Neural progenitor cell (in vitro differentiated cells): ENCODE measurements at regions not wholly inside any gene's neighbourhood (a gene's known extent, or its start where the extent isn't known, plus 50 kb on each side); places are given as distances from the start of the nearest gene placed in this dataset.

Experiments
- DNase-seq: peaks from one replicate; pipeline ENCODE4 v3.0.0-alpha.2; 2016; ENCODE audit warnings: low spot score
- H2AFZ ChIP-seq: fragments of 200-600 bp; sonication (generic); replicated peaks from 2 replicates; pipeline ENCODE4 v1.6.1; 2016; ENCODE audit warnings: antibody characterized with exemption
- H3F3A ChIP-seq: fragments of 200-600 bp; sonication (generic); 2 replicates; pipeline ENCODE4 v1.6.1; 2016; ENCODE audit warnings: antibody characterized with exemption, low read depth
- H3K27ac ChIP-seq: fragments of 200-600 bp; sonication (generic); 2 replicates; pipeline ENCODE4 v1.5.1; 2016; ENCODE audit warnings: mild to moderate bottlenecking
- H3K27me3 ChIP-seq: fragments of 200-600 bp; sonication (generic); 2 replicates; pipeline ENCODE4 v1.6.1; 2016; ENCODE audit warnings: mild to moderate bottlenecking, moderate library complexity
- H3K36me3 ChIP-seq: fragments of 200-600 bp; sonication (generic); 2 replicates; pipeline ENCODE4 v1.5.1; 2016
- H3K4me1 ChIP-seq: fragments of 200-600 bp; sonication (generic); 2 replicates; pipeline ENCODE4 v1.6.1; 2016; ENCODE audit warnings: mixed run types
- H3K4me2 ChIP-seq: fragments of 200-600 bp; sonication (generic); 2 replicates; pipeline ENCODE4 v1.6.1; 2016
- H3K4me3 ChIP-seq: fragments of 200-600 bp; sonication (generic); 2 replicates; pipeline ENCODE4 v1.5.1; 2016
- H3K79me2 ChIP-seq: fragments of 200-600 bp; sonication (generic); 2 replicates; pipeline ENCODE4 v1.6.1; 2016; ENCODE audit warnings: low read depth
- H3K9ac ChIP-seq: fragments of 200-600 bp; sonication (generic); 2 replicates; pipeline ENCODE4 v1.6.1; 2016
- H3K9me3 ChIP-seq: fragments of 200-600 bp; sonication (generic); 2 replicates; pipeline ENCODE4 v1.5.1; 2016; ENCODE audit warnings: low read depth
- H4K20me1 ChIP-seq: fragments of 200-600 bp; sonication (generic); 2 replicates; pipeline ENCODE4 v1.6.1; 2016; ENCODE audit warnings: low read depth
- H3K27ac Mint-ChIP-seq: 3 replicates; pipeline ENCODE4 v1.8.0; 2021; ENCODE audit warnings: mixed read lengths
- H3K27me3 Mint-ChIP-seq: 2 replicates; pipeline ENCODE4 v1.8.0; 2022; ENCODE audit warnings: low read depth, mild to moderate bottlenecking, inconsistent platforms, moderate library complexity, mixed read lengths; ENCODE audit not compliant: insufficient read depth
- H3K36me3 Mint-ChIP-seq: 3 replicates; pipeline ENCODE4 v1.8.0; 2021; ENCODE audit warnings: mixed read lengths
- H3K4me1 Mint-ChIP-seq: 3 replicates; pipeline ENCODE4 v1.8.0; 2021; ENCODE audit warnings: mixed read lengths
- H3K4me3 Mint-ChIP-seq: 3 replicates; pipeline ENCODE4 v1.8.0; 2021; ENCODE audit warnings: mild to moderate bottlenecking, moderate library complexity, mixed read lengths
- H3K9me3 Mint-ChIP-seq: 3 replicates; pipeline ENCODE4 v1.8.0; 2020; ENCODE audit warnings: mixed read lengths
- EZH2 ChIP-seq: fragments of 200-600 bp; sonication (generic); IDR thresholded peaks from 2 replicates; pipeline ENCODE4 v1.6.1; 2017; ENCODE audit warnings: antibody characterized with exemption, mild to moderate bottlenecking, moderate library complexity
- EZH2phosphoT487 ChIP-seq: fragments of 200-600 bp; sonication (generic); IDR thresholded peaks from 2 replicates; pipeline ENCODE4 v1.6.1; 2017; ENCODE audit warnings: antibody characterized with exemption
- TF ChIP-seq, protein P1 (sequence below): fragments of 200-600 bp; sonication (generic); IDR thresholded peaks from 2 replicates; pipeline ENCODE4 v1.5.1; 2017; ENCODE audit warnings: antibody characterized with exemption, mild to moderate bottlenecking

DNA sequence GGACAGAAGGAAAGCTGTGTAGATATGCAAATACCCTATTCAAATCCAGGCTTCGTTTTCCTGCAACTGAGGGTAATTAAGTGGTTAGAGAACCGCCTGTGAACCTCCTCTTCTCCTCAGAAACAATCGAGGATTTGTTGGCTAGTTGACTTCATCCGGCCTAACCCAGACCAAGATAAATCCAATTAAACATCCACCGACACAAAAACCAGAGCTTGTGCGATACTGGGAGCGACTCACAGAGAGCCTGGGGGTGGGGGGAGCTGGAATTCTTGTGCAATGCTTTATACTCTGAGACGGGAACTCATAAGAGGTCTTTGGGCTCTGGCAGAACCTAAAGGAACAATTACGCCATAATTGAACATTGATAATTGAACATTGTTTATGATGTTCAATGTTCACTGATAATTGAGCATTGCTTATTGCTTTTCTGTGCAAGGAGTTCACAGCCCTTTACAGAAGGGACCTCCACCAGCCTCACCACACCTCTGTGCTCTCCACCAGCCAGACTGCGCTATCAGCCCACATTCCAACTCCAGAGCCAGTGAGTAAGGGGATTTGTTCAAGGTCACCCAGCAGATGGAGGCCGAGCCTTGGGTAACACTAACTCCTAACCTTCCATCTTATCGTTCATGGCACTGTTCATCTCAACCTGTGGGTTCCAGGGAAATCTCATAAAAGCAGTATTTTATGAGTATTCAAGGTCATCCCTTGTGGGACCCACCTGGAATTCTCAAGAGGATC lies 429.6 kb upstream of the JARID2 start:
- Histone ChIP-seq H3K27ac (no peak overlapping the region), H3K4me3 (no peak overlapping the region), H3K9me3 (no peaks in the 10 kb centered on the region), H3K36me3 (no peaks in the 10 kb centered on the region), H4K20me1 (peaks cover 9% of the 10 kb centered on the region), H2AFZ (no peak overlapping the region), H3K9ac (no peak overlapping the region), H3K79me2 (no peaks in the 10 kb centered on the region), H3K27me3 (peaks cover 45% of the 10 kb centered on the region), H3K4me1 (peaks cover 22% of the 10 kb centered on the region), H3F3A (peaks cover 21% of the 10 kb centered on the region), H3K4me2 (peak overlapping the region; percentile 67)
- Mint-ChIP-seq H3K27ac (peak overlapping the region; percentile 8), H3K36me3 (peaks cover 2% of the 10 kb centered on the region), H3K9me3 (peaks cover 5% of the 10 kb centered on the region), H3K27me3 (peaks cover 12% of the 10 kb centered on the region), H3K4me3 (peak overlapping the region; percentile 61), H3K4me1 (peaks cover 33% of the 10 kb centered on the region)
- no peak for TF ChIP-seq EZH2
- peak; percentile 93 for TF ChIP-seq EZH2phosphoT487
- peak; percentile 89 for DNase-seq

DNA sequence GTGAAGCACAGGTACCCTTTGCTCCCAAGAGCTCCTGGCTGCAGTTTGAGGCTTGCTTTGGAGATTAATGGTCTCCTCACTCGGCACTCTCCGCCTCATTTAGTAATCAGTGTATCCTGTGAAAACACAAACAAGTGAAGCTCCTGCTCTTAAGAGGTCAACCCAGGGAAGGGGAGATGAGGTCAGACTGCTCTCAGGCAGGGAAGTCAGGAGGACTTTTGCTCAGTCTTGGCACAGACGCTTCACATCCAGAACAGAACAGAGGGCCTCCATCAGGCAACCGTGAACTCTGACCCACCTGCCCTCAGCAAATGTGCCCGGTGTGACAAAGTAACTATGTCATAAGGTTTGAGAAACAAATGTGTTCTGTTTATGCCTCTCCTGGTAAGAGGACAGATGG lies 428.8 kb upstream of the JARID2 start:
- Histone ChIP-seq H3K4me1 (peaks cover 27% of the 10 kb centered on the region), H3K27ac (no peak overlapping the region), H3K79me2 (no peaks in the 10 kb centered on the region), H3K36me3 (no peaks in the 10 kb centered on the region), H3K9me3 (no peaks in the 10 kb centered on the region), H3K9ac (no peak overlapping the region), H2AFZ (no peak overlapping the region), H4K20me1 (peaks cover 9% of the 10 kb centered on the region), H3K4me3 (no peak overlapping the region), H3K27me3 (peaks cover 45% of the 10 kb centered on the region), H3F3A (peaks cover 26% of the 10 kb centered on the region), H3K4me2 (no peak overlapping the region)
- Mint-ChIP-seq H3K4me1 (peaks cover 39% of the 10 kb centered on the region), H3K9me3 (peaks cover 5% of the 10 kb centered on the region), H3K36me3 (peaks cover 2% of the 10 kb centered on the region), H3K27ac (no peak overlapping the region), H3K4me3 (no peak overlapping the region), H3K27me3 (peaks cover 15% of the 10 kb centered on the region)
- TF ChIP-seq, protein P1, sequence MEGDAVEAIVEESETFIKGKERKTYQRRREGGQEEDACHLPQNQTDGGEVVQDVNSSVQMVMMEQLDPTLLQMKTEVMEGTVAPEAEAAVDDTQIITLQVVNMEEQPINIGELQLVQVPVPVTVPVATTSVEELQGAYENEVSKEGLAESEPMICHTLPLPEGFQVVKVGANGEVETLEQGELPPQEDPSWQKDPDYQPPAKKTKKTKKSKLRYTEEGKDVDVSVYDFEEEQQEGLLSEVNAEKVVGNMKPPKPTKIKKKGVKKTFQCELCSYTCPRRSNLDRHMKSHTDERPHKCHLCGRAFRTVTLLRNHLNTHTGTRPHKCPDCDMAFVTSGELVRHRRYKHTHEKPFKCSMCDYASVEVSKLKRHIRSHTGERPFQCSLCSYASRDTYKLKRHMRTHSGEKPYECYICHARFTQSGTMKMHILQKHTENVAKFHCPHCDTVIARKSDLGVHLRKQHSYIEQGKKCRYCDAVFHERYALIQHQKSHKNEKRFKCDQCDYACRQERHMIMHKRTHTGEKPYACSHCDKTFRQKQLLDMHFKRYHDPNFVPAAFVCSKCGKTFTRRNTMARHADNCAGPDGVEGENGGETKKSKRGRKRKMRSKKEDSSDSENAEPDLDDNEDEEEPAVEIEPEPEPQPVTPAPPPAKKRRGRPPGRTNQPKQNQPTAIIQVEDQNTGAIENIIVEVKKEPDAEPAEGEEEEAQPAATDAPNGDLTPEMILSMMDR, result no peak
- no peak for TF ChIP-seq EZH2phosphoT487
- TF ChIP-seq EZH2, result no peak
- no peak for DNase-seq

DNA sequence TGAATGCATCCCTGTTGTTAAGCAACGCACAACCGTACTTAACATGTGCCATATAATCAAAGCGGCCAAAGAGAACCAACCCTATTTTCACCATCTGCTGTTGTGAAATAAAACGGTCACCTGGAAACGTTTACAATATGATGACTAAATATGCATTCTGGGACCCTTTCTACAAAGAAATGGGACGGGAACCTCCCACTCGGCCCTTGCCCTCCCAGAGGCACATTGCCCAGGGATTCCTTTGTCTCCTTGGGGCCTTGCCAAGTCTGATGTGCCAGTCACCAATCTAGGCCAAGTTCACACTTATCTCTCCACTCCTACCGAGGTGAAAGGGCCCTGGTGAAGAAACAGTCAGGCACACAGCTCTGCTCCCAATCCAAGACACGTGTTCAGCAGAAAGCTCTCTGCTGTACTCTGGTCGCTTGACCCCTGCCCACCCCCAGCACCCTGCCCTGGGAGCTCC lies 427.4 kb upstream of the JARID2 start:
- peaks cover 43% of the 10 kb centered on the region for H3K27me3 ChIP-seq
- H3F3A ChIP-seq, result peaks cover 26% of the 10 kb centered on the region
- H2AFZ ChIP-seq, result no peak overlapping the region
- H4K20me1 ChIP-seq, result peaks cover 9% of the 10 kb centered on the region
- no peaks in the 10 kb centered on the region for H3K79me2 ChIP-seq
- H3K4me2 ChIP-seq, result no peak overlapping the region
- DNase-seq, result no peak
- H3K4me3 ChIP-seq, result no peak overlapping the region
- TF ChIP-seq, protein P1, result no peak
- TF ChIP-seq EZH2phosphoT487 (no peak), EZH2 (no peak)
- peaks cover 2% of the 10 kb centered on the region for H3K36me3 Mint-ChIP-seq
- H3K27me3 Mint-ChIP-seq, result peaks cover 19% of the 10 kb centered on the region
- H3K9ac ChIP-seq, result no peak overlapping the region
- peaks cover 46% of the 10 kb centered on the region for H3K4me1 Mint-ChIP-seq
- peaks cover 27% of the 10 kb centered on the region for H3K4me1 ChIP-seq
- H3K4me3 Mint-ChIP-seq, result no peak overlapping the region
- no peaks in the 10 kb centered on the region for H3K9me3 ChIP-seq
- H3K9me3 Mint-ChIP-seq, result peaks cover 5% of the 10 kb centered on the region
- H3K36me3 ChIP-seq, result no peaks in the 10 kb centered on the region
- H3K27ac Mint-ChIP-seq, result peak overlapping the region; percentile 26
- H3K27ac ChIP-seq, result no peak overlapping the region

DNA sequence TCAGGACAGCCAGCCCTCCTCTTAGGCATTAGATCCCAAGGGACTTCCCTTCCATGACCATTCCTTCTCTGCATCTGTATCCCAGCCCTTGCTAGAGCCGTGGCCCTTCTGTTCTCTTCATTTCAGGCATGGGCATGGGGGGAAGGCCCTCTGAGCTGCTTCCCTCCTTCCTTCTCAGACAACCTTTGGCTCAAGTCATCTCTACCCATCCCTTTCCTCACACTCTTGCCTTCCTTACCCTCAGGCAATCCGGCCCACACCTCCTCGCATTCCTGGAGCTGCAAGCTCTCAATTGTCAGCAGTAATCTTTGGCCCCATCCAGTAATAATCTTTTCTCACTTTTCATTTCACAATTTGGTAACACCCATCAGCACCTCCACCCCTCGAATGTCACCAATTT lies 426.9 kb upstream of the JARID2 start:
- no peaks in the 10 kb centered on the region for H3K79me2 ChIP-seq
- no peak overlapping the region for H2AFZ ChIP-seq
- no peak for DNase-seq
- TF ChIP-seq, protein P1, result no peak
- TF ChIP-seq EZH2phosphoT487 (no peak), EZH2 (no peak)
- H3K4me2 ChIP-seq, result no peak overlapping the region
- Mint-ChIP-seq H3K27ac (peak overlapping the region; percentile 26), H3K4me1 (peaks cover 48% of the 10 kb centered on the region), H3K27me3 (peaks cover 17% of the 10 kb centered on the region), H3K9me3 (peaks cover 5% of the 10 kb centered on the region), H3K36me3 (peaks cover 2% of the 10 kb centered on the region), H3K4me3 (no peak overlapping the region)
- H3K27ac ChIP-seq, result no peak overlapping the region
- H3F3A ChIP-seq, result peaks cover 31% of the 10 kb centered on the region
- no peak overlapping the region for H3K9ac ChIP-seq
- H3K36me3 ChIP-seq, result no peaks in the 10 kb centered on the region
- no peak overlapping the region for H3K4me3 ChIP-seq
- peaks cover 32% of the 10 kb centered on the region for H3K4me1 ChIP-seq
- H3K27me3 ChIP-seq, result peaks cover 38% of the 10 kb centered on the region
- H3K9me3 ChIP-seq, result no peaks in the 10 kb centered on the region
- H4K20me1 ChIP-seq, result peaks cover 9% of the 10 kb centered on the region
